Activated T-cell treated with anti-CD3 and anti-CD28 coated beads, Interleukin-2, amount 50 U/mL, for 48 hours (primary cell): ENCODE measurements at regions not wholly inside any gene's neighbourhood (a gene's known extent, or its start where the extent isn't known, plus 50 kb on each side); places are given as distances from the start of the nearest gene placed in this dataset.
"Not testable (repeated sequence)": the region's sequence is repeated elsewhere in the genome, so short reads cannot be mapped to it uniquely, and the experiment has no call there.

Experiments used
- DNase-seq, 2 experiments: peaks; one replicate each; pipeline ENCODE4 v3.0.0-alpha.2; 2020

GRCh38 chr17:69672924-69673323, 258.4 kb downstream of the MAP2K6 start:
- DNase-seq, result no peak

DNA sequence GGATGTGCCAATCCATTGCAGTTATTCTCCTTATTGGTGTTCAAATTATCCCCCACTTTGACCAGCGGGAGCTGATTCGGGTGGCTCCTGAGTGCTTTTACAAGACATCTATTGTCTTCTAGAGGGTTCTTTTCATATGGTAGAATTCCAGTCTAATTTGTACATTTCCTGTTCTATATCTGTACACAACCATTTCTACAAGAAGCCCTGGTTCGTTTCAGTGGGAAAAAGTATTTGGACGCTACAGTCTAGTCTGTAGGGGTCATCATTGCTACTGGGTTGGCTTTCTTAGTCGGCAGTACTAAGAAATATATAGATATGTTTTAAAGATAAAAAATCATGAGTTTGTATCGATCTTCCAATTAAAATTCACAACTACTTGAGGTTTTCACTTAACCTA, 262.6 kb downstream of the MAP2K6 start:
- DNase-seq, result no peak

DNA sequence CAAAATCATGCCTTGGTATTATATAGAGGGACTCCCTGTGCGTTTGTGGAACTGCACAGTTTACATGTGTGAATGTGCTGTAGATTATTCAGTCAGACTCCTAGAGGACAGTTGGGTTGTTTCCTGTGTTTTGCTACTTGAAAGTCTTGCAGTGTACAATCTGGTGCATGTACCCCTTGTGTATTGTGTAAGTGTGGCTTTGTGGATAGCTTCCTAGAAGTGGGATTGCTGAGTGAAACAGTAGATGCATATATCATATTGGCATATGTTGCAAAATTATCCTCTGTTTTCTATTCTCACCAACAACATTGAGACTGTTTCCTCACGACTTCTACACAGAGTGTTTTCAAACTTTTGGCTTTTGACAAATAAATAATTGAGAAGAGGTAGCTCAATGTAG, 263.7 kb downstream of the MAP2K6 start:
- DNase-seq, result no peak

- DNase-seq, result no peak
Observed at GRCh38 chr17:69679829-69680228, 265.3 kb downstream of the MAP2K6 start.

- no peak for DNase-seq
Observed at GRCh38 chr17:69684251-69684650, 269.8 kb downstream of the MAP2K6 start.

DNA sequence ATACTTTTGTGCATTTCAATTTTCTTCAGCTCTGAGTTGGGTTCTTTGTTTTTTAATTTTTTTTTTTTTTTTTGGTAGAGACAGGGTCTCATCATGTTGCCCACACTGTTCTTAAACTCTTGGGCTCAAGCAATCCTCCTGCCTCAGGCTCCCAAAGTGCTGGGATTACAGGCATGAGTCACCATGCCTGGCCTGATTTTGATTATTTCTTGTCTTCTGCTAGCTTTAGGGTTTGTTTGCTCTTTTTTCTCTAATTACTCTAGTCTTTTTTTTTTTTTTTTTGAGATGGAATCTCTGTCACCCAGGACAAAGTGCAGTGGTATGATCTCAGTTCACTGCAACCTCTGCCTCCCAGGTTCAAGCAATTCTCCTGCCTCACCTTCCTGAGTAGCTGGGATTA, 270.7 kb downstream of the MAP2K6 start:
- not testable (repeated sequence) for DNase-seq

- DNase-seq, result no peak
Observed at GRCh38 chr17:69690531-69690930, 276.0 kb downstream of the MAP2K6 start.

DNA sequence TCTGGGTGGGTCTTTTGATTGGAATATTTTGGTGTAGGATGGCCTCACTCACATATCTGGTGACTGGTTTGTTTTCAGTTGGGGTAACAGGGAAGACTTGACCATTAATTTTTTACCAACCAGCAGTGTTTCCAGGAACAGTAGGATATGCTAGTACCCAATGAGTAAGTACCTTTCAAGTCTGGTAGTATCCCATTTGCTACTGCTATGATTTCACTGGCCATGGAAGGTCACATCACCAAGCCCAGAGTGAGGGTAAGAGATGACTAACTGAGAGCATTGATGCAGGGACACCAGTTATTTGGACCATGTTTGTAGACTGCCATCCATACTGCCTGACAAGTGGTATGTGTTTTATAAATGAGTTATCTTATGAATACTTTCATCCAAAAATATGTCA, 277.7 kb downstream of the MAP2K6 start:
- no peak for DNase-seq

GRCh38 chr17:69695646-69696045, 281.1 kb downstream of the MAP2K6 start:
- no peak for DNase-seq

DNA sequence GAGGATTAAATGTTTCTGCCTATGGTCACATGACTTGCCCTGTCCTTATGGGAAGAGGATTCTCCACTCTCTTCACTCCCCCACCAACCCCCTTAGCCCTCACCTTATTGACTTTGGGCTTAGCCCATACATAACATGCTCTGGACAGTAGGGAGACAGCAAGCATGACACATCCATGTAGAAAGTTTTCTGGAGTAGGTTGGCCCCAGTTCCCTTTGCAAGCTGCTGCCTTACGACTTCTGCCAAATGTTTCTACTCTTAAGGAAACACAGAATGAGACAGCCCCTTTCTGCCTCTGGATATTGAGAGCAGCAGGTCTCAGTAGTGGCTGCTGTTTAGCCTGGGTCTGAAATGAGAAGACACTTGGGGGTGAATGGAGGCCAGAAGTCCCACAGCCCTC, 282.2 kb downstream of the MAP2K6 start:
- no peak for DNase-seq

DNA sequence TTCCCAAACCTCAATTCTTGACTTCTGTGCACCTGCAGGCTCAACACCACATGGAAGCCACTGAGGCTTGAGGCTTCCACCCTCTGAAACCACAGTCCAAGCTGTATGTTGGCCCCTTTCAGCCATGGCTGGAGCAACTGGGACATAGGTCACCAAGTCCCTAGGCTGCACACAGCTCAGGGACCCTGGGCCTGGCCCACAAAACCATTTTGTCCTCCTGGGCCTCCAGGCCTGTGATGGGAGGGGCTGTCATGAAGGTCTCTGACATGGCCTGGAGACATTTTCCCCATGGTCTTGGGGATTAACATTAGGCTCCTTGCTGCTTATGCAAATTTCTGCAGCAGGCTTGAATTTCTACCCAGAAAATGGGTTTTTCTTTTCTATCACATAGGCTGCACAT, 283.9 kb downstream of the MAP2K6 start:
- not testable (repeated sequence) for DNase-seq

DNA sequence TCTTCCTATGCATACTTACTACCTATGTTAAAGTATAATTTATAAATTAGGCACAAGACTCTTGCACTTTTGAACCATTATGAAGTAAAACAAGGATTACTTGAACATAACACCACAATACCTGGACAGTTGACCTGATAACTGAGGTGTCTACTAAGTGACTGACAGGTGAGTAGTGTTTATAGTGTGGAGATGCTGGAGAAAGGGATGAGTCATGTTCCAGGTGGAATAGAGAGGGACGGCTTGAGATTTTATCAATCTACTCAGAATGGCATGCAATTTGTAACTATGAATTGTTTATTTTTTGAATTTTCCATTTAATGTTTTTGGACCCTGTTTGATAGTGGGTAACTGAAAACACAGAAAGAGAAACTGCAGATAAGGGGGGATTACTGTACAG, 287.6 kb downstream of the MAP2K6 start:
- DNase-seq, result no peak

DNA sequence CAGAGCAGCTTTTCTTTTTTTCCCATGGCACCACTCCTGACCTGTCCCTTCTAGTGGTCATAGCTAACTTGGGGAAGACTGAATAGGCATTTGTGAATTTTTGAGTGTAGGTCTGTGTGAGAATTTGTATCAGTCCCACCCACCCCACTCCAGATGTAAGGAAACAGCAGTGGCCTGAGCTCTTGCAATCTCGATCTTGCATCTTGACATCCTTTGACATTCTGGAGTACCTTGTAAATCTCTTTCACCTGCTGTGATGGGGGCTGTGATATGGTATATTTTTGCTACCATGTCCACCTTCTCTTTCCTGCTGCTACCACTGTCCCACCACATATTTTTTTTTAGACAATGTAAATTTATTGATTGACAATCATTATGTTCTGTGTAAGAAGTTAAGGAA, 289.3 kb downstream of the MAP2K6 start:
- no peak for DNase-seq

DNA sequence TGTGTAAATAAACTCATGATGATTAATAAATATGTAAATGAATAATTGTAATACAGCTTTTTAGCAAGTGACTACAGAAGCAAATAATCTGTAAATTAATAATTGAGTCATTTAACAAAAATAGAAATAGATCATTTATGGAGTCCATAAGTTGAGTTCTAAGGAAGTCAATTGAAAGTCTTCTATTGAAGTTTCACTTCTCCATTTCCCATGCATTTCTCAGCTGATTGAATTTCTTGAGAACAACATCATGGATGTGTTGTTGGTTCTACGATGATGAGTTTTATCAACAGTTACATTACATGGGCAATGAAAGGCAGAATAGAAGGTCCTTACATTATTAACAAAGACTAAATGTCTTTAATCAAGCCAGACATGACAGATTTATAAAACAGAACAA, 290.4 kb downstream of the MAP2K6 start:
- no peak for DNase-seq

DNA sequence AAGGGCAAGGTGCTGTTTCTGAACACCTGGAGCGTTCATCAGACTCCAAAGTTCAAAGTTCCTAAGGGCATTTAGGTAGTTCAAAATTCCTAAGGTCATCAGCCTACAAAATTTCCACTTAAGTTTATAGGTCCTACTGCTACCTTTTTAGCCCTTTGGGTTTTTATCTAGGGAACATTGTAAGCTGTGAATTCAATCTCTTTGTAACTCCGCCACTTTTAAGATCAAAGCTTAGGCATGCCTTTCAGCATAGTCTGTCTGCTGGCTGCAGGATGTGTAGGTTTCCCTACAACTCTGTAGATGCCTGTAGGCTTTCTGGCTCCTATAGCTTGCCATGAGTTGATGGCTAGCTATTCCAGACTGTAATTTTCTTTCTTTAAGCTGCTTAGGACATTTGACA, 291.6 kb downstream of the MAP2K6 start:
- DNase-seq, result no peak

- DNase-seq, result no peak
Observed at GRCh38 chr17:69709441-69709840, 294.9 kb downstream of the MAP2K6 start.

GRCh38 chr17:69710926-69711325, 296.4 kb downstream of the MAP2K6 start:
- no peak for DNase-seq

- DNase-seq, result no peak
Observed at GRCh38 chr17:69711541-69711940, 297.0 kb downstream of the MAP2K6 start.

- DNase-seq, result no peak
Observed at GRCh38 chr17:69712801-69713311, 298.4 kb downstream of the MAP2K6 start.

DNA sequence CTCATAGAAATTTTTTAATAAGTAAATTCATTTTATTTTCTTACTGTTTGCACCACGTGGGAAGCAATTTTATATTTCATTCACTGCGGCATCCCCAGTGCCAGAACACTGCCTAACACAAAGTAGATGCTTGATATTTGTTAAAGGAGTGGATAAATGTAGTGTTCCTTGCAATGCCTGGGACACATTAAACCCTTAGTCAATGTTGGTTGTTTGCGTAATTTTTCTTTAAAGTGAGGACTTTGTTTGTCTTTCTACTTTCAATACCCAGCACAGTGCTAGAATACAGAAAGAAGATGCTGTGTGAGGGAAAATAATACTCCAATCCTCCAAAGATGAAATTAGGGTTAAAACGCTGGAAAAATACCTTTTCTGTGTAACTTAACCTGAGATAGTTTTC, 299.3 kb downstream of the MAP2K6 start:
- DNase-seq, result no peak

- DNase-seq, result no peak
Observed at GRCh38 chr17:69714669-69715068, 300.2 kb downstream of the MAP2K6 start.

GRCh38 chr17:69715656-69716055, 301.2 kb downstream of the MAP2K6 start:
- no peak for DNase-seq

- DNase-seq, result no peak
Observed at GRCh38 chr17:69716556-69716955, 302.1 kb downstream of the MAP2K6 start.

- DNase-seq, result no peak
Observed at GRCh38 chr17:69717214-69717613, 302.7 kb downstream of the MAP2K6 start.

DNA sequence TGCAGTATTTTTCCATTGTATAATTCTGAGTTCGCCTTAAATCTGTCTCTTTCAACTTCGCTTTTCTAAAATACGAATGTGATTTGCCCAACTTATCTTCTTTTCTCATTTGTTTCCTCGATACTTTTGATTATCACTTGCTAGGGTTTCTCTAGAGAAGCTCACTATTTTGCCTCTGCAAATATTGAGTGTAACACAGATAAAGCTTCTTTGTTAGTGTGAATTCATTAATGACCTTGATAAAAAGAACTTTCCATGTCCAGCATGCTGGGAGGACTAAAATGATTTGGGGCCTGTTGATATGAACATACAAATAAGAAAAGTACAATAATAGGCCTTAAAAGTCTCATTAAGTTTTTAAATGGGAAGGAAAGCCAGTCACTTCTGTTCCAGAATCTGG, 303.3 kb downstream of the MAP2K6 start:
- DNase-seq, result no peak

GRCh38 chr17:69719474-69720048, 305.1 kb downstream of the MAP2K6 start:
- no peak for DNase-seq
